CD4-positive, alpha-beta T cell treated with Interleukin-15 for 4 hours (primary cell): ENCODE measurements at regions not wholly inside any gene's neighbourhood (a gene's known extent, or its start where the extent isn't known, plus 50 kb on each side); places are given as distances from the start of the nearest gene placed in this dataset.

Source experiments
- DNase-seq: peaks from one replicate; pipeline ENCODE4 v3.0.0-alpha.2; 2020; ENCODE audit warnings: low spot score

- no peak for DNase-seq
These were observed 307.7 kb downstream of the ARPP21 start for GRCh38 chr3:35946854-35947515.

- DNase-seq, result no peak
These were observed 310.7 kb downstream of the ARPP21 start for GRCh38 chr3:35950021-35950420.

GRCh38 chr3:35954413-35954812, 315.1 kb downstream of the ARPP21 start:
- no peak for DNase-seq

GRCh38 chr3:35965908-35966307, 326.6 kb downstream of the ARPP21 start:
- DNase-seq, result no peak

GRCh38 chr3:35966629-35967464, 327.5 kb downstream of the ARPP21 start:
- DNase-seq, result no peak

GRCh38 chr3:35968043-35968622, 328.8 kb downstream of the ARPP21 start:
- no peak for DNase-seq

GRCh38 chr3:35969406-35969805, 330.1 kb downstream of the ARPP21 start:
- DNase-seq, result no peak

GRCh38 chr3:35970793-35971192, 331.5 kb downstream of the ARPP21 start:
- DNase-seq, result no peak

GRCh38 chr3:35971686-35972085, 332.4 kb downstream of the ARPP21 start:
- DNase-seq, result no peak

- DNase-seq, result no peak
These were observed 335.5 kb downstream of the ARPP21 start for GRCh38 chr3:35974872-35975271.

GRCh38 chr3:35986161-35986560, 346.8 kb downstream of the ARPP21 start:
- no peak for DNase-seq

GRCh38 chr3:35987386-35987785, 348.1 kb downstream of the ARPP21 start:
- DNase-seq, result no peak

- no peak for DNase-seq
These were observed 352.7 kb downstream of the ARPP21 start for GRCh38 chr3:35992041-35992440.

- no peak for DNase-seq
These were observed 368.5 kb upstream of the STAC start for GRCh38 chr3:36011791-36012190.

- no peak for DNase-seq
These were observed 366.9 kb upstream of the STAC start for GRCh38 chr3:36013425-36013824.

GRCh38 chr3:36025232-36025631, 355.1 kb upstream of the STAC start:
- DNase-seq, result no peak

GRCh38 chr3:36032180-36033047, 347.9 kb upstream of the STAC start:
- no peak for DNase-seq

GRCh38 chr3:36058404-36059030, 321.8 kb upstream of the STAC start:
- DNase-seq, result no peak

- no peak for DNase-seq
These were observed 319.4 kb upstream of the STAC start for GRCh38 chr3:36060950-36061349.

GRCh38 chr3:36063992-36064391, 316.3 kb upstream of the STAC start:
- no peak for DNase-seq

- DNase-seq, result no peak
These were observed 315.0 kb upstream of the STAC start for GRCh38 chr3:36065321-36065720.

- DNase-seq, result no peak
These were observed 304.8 kb upstream of the STAC start for GRCh38 chr3:36075491-36075890.
